HG03442 (cell line): ENCODE measurements at regions not wholly inside any gene's neighbourhood (a gene's known extent, or its start where the extent isn't known, plus 50 kb on each side); places are given as distances from the start of the nearest gene placed in this dataset.

ENCODE experiments used
- ATAC-seq: cut with Tn5 transposase; IDR thresholded peaks from one replicate; pipeline ENCODE4 v1.9.1; 2021; ENCODE audit warnings: mild to moderate bottlenecking, moderate library complexity; ENCODE audit not compliant: unreplicated experiment

DNA sequence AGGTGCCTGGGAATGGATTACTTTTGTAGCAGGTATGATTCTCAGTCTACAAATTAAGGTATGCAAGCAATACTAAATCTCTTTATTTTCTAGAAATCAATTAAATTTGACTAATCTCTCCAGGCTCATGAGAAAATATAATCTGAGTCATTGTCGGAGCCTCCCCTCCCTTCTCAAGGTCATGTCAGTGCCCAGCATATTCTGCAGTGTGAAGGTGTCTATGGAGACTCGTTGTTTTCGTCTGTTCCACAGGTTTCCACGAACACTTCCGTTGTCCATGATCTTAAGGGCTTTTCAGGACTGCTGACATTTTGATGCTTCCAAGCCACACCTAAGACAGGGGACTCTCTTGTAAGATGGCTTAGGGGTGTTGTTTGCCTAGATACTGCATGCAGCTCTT is 56.6 kb upstream of the SCOC start:
- ATAC-seq: no peak

DNA sequence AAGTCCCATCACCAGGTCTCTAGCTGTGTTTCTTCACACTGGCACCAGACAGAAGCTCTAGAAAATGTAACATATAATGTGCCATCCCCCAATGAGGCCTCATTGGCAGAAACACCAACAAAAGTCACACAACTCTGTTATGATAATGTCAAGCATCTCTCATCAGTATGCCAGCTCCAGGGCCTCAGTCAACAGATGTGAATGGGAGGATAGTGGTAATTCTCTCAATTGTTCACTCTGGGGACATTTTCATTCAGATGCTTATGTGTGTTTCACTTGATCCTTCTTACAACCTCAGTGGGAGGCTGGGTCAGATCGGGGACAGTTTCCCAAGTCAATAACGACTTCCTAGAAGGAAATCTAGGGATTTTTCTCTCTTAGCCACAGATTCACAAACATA is 57.5 kb upstream of the SCOC start:
- ATAC-seq: no peak

DNA sequence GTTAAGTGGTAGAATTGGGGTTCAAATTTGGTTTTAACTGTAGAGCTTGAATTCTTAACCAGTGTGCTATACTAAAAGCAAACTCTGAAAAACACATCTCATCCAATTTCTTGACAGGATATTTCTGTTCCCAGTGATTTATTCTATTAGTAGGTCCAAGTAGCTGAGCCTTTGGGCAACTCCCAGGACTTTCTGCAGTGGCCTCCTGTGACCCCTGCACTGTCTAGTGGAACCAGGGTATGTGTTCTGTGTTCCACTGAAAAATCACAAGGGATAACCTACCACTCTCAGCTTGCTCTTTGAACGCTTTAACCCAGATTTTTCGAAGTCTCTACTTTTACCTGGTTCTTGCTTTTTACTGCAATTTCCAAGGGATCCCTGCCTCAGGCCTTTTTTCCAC is 58.0 kb upstream of the SCOC start:
- no peak for ATAC-seq

DNA sequence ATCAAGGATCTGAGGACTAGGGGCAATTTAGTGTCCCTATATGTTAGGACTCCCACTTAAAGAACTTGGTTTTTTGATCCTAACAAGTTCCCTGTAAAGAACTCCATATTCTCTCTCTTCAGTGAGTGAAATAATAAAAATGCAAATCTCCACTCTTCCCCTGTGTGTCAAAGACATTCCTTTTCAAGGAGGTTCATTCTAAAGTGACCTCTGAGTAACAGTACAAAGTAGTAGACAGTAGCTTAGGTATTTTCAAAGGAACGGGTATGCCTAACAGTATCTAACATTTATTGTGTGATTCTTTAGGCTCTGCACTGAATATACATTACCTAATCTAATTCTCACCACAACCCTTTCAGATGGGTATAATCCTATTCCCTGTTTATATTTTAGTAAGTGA is 58.4 kb upstream of the SCOC start:
- ATAC-seq: no peak

DNA sequence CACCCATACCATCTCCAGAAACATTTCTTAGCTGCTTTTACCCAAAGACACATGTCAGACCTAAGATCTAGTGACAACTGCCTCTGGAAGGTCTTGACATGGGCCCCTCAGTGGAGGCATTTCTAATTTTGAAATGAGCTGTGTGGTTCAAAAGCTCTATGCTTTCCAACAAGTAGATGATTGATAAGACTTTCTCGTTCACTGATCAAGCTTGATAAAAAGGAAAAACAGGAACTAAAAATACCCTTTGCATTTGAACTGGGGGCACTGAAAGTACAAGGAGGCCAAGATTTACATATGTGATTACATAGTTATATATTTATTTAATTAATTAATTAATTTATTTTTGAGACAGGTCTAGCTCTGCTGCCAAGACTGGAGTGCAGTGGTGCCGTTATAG is 61.3 kb upstream of the SCOC start:
- no peak for ATAC-seq

DNA sequence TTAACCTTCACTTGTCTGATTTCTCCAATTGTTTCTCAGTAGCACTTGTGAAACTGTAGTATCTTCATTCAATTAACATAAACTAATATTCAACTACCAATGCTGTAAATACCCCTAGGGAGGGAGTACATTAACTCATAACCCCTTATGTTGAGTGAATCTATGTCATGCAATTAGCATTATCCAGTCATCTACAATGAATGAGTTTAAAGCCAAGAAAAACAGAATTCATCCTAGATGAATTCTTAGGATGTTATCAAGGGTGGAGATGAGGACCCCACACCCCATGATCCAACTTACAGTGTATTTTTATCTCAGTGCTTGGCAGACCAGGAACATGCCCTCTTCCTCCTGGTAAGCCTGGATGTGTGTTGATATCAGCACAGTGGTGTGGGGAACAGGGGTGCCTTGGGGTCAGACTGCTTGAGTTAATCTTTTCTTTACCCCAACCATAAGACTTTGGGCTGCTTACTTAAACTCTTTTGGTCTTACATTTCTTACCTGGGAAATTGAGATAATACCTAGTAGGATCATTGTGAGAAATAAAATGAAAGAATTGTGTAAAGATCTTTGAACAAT is 62.1 kb upstream of the SCOC start:
- ATAC-seq: no peak

DNA sequence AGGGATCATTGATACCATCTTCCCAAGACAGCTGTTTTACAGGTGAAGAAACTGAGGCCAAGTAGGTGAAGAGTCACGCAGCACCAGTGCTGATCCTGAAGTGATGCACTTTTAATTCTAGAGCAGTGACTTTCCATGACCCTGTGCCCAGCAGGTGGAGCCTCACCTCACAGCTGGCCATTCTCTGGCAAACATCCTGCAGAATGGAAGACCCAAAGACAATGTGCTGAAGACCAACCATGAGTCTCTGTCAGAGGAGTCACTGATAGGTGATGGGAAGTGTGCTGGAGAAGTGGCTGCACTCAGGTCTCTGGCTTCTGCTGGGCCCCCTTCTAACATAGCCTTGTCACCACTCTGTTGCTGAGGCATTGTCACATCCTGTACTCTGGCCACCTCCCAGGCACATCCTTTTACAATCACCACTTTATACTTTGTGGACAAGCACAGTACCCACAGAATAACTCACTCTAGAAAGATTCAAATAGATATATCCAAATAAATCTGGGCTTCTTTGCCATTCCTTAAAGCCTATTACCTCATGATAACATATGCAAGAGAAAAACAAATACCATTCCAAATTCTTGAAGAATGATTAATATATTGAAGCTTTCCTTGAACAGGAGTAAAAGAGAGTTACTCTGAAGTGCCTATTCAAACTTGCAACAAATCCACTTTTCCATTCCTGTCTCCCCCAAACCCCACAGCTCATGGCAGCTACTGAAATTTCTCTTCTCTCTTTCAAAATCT is 64.1 kb upstream of the SCOC start:
- ATAC-seq: no peak

DNA sequence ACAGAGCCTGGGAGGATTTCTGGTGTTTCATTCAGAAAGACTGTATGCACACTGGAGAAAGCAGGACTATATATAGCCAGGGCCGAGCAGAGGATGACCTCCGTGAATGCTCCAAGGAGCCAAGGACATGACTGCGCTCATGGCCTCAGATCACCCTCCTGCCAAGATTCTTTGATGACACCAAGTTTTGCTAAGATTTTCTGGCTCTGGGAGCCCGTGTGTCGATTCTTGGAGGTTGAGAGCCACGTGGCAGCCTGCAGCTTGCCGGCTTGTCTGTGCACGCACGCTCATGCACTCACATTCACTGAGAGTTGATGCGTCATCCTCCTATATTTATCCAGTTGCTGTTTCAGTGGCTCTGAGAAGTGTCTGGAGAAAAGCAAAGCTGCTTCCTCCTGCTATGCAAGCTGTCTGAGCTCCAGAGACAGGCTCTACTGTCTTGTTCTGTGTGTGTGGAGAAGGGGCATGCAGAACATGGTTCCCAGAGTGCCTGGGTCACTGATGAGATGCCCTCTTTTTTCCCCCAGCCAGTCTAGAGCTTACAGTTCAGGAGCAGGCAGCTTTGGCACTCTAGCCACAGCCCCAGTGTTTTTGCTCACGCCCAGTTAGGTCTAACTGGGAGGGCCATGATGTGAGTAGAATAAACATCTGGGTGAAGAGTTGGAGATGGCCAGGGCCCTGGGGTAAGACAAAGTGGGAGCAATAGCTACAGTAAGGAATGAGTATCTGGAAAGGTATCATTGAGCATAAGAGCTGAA is 64.9 kb upstream of the SCOC start:
- no peak for ATAC-seq

DNA sequence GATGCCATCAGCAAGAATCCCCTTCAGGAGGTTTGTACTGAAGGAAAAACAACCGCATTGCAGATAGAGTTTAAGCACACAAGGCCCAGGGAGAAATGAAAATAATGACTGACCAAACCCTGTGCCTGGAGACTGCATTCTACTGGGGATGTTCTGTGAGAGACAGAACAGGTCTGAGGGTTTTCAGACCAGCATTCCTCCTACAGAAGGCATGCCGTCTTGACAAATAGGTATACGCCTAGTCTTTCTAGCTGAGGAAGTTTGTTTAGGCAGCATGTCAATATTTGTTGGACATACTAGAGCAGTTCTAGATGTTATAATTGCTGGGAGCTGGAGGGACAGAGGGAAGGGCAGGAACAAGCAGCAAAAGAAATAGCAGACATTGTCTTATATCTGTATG is 68.4 kb upstream of the SCOC start:
- ATAC-seq: no peak

DNA sequence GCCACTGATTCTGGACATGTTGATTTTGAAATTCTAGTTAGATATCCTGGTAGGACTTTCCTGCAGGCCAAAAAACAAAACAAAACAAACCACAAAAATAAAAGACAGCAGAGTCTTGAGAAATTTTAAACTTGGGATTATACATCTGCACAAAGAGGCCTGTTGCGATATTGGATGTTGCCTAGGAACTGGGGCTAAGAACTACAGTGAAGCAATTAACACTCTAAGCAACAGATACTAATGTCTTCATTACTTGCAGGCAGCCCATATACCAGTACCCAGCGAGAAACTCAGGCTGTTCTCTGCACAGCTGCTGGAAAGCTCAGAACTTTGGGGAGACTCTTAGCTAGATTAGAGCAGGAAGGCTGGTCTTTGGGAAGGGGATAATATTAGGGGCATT is 69.1 kb upstream of the SCOC start:
- ATAC-seq: no peak

DNA sequence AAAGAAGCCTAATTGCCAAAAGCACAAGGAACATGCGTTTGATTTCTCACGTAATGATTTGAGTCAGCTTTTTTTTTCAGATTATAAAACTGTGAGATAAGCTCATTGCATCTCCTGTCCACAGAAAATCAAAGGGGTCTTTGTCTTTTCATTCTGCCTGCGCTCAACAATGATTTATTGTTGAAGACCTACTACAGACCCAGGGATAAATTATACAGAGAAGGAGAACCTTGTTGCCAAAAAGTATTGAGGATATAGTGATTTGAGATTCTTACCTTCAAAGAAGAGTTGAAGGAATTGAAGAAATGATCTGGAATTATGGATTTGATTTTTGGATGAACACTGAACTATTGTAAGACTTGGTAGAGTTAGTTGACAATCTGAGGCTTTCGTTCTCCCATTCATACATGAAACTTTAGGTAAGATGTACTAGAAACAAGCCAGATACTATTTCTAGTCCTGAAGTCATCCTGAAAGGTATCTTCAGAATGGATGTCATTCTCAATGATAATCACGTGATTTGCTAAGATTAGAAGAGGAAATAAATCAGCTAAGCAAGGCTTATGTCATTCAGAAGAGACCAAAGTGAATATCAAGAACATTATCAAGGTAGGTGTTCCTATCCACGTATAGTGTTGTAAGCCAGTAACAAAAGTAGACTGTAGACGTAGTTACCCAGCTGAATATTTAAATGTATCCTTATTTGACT is 71.1 kb upstream of the SCOC start:
- no peak for ATAC-seq

DNA sequence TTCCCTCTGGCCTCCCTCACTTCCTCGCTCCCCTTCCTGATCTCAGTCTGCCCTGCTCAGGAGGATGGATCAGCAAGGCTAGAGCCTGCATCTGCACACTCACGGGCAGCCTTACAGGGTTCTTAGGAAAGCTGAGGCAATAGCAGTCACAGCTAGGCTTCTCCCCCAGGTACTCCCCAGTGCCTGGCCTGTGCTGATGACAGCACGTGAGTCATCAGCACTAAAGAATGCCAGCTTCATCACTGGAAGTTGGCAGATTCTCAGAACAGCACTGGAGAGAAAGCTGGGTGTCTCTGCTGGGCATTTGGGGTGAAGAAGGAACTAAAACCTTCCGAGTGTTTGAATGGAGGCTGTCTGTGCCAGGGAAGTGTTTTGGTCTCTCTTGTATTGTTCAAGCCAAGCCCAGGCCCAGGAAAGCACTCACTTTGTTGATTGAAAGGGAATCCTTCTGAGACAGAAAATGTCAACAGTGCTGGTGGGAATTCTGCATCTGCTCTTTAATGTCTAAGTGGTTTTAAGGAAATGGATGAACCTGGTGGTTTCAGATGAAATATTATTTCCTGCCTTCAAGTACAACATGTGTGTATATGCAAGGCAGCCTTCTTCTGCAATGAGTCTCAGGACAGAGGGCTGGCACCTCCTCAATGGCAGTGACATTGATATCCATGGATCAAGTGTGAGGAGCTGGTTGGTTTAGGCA is 73.0 kb upstream of the SCOC start:
- ATAC-seq: no peak

DNA sequence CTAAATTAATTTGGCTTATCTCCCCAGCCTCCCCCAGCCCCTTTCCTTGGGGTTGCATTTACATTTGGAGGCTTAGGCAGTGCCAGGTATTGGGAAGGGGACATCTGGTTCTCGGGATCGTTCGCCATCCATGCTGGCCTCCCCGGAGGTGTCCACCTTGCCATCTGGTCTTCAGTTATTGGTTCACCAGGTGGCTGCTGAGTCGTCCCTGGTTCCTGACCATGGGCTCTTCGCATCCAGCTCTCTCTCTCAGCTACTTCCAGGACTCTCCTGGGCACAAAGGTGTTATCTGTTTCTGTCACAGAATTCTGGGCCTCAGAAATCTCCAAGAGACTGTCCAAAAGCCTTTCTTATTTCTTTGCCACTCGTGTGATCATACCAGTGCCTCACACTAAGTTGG is 75.4 kb upstream of the SCOC start:
- ATAC-seq: no peak

DNA sequence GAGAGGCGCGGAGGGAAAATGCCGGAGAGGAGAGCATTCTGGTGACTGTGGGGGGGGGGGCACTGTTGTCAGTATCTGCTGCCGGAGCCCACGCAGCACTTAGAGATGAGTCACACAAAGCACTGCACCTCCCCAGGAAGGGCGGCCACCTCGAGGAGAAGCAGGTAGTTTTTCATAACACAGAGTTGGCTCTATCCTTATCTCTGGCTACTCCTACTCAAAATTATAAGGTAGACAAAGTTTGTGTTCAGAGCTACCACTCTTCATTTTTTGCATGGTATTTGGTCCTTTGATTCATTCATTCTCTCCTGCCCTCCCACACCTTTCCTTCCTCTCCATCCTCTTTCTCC is 76.2 kb upstream of the SCOC start:
- no peak for ATAC-seq

DNA sequence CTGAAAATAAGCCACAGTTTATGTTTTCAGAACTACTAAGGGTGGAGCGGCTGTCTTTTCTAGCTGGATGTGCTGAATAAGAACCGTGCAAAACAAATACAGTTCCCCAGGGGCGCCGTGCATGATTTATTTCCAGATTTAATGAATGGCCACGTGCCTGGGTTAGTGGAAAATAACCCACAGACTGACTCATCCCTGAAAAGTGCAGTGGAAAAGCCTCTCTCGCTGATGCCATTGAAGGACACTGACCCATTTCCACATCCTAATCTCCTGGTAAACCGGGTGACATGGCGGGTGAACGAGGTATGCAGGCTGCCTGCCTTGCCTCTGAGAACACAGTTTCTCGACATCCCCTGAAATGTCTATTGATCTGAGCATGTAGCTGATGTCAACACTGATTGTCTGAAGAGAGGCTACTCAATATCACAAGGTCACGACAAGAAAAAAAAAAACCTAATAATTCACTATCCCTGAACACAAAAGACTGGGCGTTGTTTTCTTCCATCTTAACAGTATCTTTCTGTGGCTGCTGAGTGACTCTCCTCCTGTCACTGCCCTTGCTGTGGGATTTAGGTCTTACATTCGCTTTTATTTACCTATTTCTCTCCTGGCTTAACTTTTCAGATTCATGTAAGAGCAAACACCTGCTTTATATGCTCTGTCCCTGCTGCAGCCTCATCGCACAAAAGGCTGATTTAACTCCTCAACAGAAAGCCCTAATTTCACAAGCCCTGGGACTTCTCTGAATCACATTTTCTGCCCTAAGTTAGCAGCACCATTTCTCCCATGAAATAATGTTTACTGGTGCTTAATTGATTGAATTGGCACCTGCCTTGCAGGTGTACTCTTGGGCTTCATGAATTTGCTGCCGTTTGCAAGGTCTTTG is 76.9 kb upstream of the SCOC start:
- ATAC-seq: no peak

DNA sequence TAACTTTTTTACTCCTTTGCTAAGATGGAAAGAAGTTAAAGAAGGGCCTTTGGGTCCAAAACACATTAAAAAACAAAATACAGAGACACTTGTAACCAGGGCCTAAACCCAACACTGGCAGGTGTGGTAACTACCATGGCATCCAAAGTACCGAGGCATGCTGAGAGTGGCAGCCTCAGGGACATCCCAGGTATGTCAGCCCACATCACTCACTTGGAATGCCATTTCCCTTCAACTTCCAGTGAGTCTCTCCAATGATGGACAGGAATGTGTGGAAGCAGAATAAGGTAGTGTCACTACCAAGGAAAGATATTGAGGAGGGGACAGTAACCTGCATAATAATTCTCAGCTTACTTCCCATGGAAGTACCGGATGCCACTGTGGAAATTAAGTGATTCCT is 79.5 kb upstream of the SCOC start:
- no peak for ATAC-seq

DNA sequence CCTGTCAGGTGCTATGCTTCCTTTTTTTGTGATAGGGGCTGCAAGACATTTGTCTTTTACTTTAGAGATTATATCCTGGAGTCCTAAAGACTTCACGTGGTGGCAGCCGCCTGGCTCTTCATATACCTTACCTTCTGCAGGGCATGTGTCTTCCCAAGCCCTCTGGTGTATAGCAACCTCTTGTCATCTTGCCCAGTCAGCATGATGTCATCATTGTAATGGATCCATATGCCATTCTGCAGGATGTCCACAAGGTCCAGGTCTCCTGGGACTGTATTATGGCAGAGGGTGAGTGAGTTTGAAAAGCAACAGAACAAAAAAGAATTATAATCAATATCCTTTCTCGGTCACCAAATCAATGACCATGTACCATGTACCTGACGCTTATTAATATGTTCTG is 82.2 kb upstream of the SCOC start:
- ATAC-seq: no peak

DNA sequence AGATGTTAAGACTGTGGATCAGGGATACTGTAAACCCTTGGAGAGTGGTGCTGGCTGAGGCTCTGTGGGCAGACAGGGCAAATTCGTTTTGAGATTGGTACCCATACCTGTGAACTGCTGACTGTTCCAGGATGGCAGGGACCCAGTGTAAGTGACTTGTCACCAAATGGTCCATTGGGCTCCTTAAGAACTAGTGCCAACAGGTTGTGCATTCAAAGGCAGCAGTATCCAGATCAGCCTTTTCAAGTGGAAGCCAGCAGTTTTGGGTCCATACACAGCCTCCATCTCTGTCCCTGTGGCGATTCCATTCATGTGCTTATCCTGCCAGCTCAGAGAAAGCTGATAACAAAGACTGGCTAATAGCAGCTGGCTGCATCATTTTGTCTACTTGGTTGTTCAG is 84.0 kb upstream of the SCOC start:
- ATAC-seq: no peak

DNA sequence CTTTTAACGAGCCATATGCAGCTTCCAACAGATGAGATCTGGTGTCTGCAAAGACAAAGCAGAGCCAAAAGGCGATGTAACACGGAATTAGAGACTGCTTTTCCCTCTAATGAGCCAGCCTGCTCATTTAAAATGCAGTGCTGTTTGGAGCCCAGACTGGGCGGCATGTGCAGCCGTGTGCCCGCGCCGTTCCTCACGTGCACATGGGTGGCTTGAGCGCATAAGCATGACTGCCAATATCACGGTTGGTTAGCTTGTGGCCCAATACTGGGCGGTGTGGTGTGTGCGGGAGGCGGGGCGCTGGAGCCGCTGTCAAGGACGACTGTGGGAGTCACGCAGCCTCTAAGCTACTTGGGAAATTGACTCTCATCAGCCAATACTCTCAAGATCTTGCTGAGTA is 87.0 kb upstream of the SCOC start:
- ATAC-seq: no peak

DNA sequence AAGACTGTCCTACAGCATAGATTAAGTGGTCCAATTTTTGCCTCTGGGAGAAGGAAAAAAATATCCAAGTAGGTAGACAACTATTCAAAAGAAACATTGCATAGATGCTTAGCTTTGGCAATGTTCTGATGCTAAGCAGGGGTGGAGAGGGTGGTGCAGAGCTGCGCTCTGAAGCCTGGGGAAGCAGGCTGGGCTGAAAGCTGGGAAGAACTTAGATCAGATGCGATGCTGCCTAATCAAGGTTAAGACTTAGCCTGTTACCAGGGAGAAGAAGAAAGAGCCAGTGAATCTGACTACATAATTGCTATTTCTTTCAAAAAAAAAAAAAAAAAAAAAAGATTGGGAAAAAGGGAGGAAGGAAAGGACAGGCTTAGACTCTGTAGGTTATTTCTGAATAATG is 89.0 kb upstream of the SCOC start:
- ATAC-seq: no peak
